ENCODE measurements at regions not wholly inside any gene's neighbourhood (a gene's known extent, or its start where the extent isn't known, plus 50 kb on each side); places are given as distances from the start of the nearest gene placed in this dataset.

DNA sequence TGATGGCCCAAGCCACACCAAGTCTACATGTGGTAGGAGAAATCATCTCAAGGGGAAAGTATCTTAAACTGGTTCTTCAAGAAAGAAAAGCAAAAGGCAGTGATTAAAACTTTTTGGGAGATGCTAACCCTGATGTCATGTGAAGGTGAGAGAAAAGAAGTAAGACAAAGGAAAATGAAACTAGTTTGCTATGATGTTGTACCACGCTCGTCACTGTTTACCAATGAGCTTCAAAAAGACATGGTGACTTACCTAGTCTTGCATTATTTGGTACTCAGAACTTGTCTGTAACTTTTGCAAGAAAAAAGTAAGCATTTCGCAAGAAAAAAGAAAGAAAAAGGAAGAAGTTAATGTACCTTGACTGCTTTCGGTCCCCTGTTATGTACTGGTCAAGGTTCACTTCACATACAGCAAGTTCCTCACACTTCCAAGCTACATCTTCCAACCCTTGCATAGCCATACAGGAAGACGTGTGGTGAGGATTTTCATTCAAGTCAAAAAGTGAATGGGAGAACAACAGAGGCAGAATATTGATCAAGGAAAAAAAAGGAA lies 739.3 kb downstream of the NR2F1-AS1 start:
- TF ChIP-seq, protein P1, sequence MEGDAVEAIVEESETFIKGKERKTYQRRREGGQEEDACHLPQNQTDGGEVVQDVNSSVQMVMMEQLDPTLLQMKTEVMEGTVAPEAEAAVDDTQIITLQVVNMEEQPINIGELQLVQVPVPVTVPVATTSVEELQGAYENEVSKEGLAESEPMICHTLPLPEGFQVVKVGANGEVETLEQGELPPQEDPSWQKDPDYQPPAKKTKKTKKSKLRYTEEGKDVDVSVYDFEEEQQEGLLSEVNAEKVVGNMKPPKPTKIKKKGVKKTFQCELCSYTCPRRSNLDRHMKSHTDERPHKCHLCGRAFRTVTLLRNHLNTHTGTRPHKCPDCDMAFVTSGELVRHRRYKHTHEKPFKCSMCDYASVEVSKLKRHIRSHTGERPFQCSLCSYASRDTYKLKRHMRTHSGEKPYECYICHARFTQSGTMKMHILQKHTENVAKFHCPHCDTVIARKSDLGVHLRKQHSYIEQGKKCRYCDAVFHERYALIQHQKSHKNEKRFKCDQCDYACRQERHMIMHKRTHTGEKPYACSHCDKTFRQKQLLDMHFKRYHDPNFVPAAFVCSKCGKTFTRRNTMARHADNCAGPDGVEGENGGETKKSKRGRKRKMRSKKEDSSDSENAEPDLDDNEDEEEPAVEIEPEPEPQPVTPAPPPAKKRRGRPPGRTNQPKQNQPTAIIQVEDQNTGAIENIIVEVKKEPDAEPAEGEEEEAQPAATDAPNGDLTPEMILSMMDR (IDR thresholded peaks at IDR 0.05; ENCODE audit: low read depth, low read length, poor library complexity, severe bottlenecking) = no peak
- TF ChIP-seq EZH2phosphoT487 (IDR thresholded peaks at IDR 0.05; ENCODE audit: borderline replicate concordance, low read length) = no peak

All from DOHH2 (cell line).